NB4 (cell line): ENCODE measurements at regions not wholly inside any gene's neighbourhood (a gene's known extent, or its start where the extent isn't known, plus 50 kb on each side); places are given as distances from the start of the nearest gene placed in this dataset.

ENCODE experiments used
- DNase-seq: peaks from one replicate; pipeline ENCODE4 v3.0.0; 2010; ENCODE audit warnings: low read depth
- H3K4me3 ChIP-seq: one replicate; pipeline ENCODE4 v1.5.1; 2011; ENCODE audit warnings: mild to moderate bottlenecking, low read depth, low read length, moderate library complexity
- CTCF ChIP-seq: IDR thresholded peaks from one replicate; pipeline ENCODE4 v1.5.1; 2012; ENCODE audit warnings: low read depth, low read length
- MYC ChIP-seq: IDR thresholded peaks from 2 replicates; pipeline ENCODE4 v1.6.1; 2011; ENCODE audit warnings: low read depth, low read length
- POLR2A ChIP-seq: IDR thresholded peaks from 2 replicates; pipeline ENCODE4 v1.6.1; 2011; ENCODE audit warnings: mild to moderate bottlenecking; ENCODE audit not compliant: insufficient read length; ENCODE audit errors: extremely low read depth
- TF ChIP-seq, protein P1 (sequence below): IDR thresholded peaks from 2 replicates; pipeline ENCODE4 v1.6.1; 2011; ENCODE audit warnings: low read depth, low read length

- no peak for TF ChIP-seq MYC
- TF ChIP-seq POLR2A, result no peak
- TF ChIP-seq CTCF, result no peak
- TF ChIP-seq, protein P1, sequence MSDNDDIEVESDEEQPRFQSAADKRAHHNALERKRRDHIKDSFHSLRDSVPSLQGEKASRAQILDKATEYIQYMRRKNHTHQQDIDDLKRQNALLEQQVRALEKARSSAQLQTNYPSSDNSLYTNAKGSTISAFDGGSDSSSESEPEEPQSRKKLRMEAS, result no peak
- H3K4me3 ChIP-seq, result no peak overlapping the region
- no peak for DNase-seq
Measured at GRCh38 chr4:125115476-125115875, 199.3 kb upstream of the FAT4 start.

DNA sequence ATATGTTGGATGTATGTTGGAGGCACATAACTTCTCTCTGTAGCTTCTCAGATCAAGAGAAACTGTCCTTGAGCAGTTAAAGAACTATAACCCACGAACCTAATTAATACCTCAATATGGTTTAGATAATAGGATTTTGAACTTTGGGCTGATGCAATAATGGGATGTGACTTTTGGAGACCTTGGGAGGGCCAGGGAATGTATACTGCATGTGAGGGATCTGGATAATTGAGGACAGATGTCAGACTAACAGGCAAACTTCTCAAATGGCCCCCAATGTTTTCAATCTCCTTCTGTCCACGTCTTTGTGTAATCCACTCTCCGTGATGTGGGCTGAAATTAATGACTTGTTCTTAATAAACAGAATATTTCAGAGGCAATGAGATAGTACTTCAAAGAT is 202.2 kb upstream of the FAT4 start:
- no peak for DNase-seq
- TF ChIP-seq POLR2A, result no peak
- no peak for TF ChIP-seq CTCF
- TF ChIP-seq, protein P1, result no peak
- TF ChIP-seq MYC, result no peak
- H3K4me3 ChIP-seq, result no peak overlapping the region

- DNase-seq, result no peak
- H3K4me3 ChIP-seq, result no peak overlapping the region
- TF ChIP-seq, protein P1, result no peak
- TF ChIP-seq CTCF (no peak), MYC (no peak), POLR2A (no peak)
Measured at GRCh38 chr4:125111323-125111722, 203.4 kb upstream of the FAT4 start.

DNA sequence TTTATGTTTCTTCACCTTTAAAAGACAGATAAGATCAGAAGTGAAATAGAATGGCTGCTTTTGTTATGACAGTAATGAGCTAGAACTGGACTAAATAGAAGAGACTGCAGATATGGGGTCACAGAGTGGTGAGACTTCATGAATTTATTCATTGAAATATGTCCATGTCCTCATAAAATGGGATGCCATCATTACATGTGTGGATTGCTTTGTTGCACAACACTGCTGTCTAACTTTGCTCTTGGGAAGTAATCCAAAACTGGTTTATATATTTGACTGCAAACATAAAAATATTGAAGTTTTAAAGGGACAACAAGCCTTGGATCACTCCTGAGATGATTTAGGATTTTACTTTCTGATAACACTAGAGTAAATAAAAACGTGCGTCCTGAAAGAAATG is 209.2 kb upstream of the FAT4 start:
- no peak for DNase-seq

DNA sequence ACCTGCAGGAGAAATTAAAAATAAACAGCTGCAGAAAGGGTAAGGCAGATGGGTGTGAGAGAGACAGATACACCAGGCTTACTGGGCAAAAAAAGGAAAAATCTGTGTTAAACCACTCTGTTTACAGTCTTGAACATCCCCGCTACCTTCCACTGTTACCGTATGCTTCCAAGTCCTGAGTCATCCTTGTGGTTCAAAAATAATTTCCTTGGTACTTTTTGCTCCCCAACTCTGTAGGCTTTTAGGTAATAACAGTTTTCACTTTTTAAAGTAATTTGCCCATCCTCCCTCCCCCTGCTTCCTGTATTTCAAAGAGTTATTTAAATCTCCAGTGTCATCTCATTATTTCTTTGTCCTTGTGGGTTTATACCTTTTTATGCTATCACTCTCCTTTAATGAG is 210.1 kb upstream of the FAT4 start:
- no peak overlapping the region for H3K4me3 ChIP-seq
- no peak for DNase-seq
- TF ChIP-seq, protein P1, result no peak
- TF ChIP-seq POLR2A (no peak), MYC (no peak), CTCF (no peak)

More for the DNA sequence above, 209.2 kb upstream of the FAT4 start:
- H3K4me3 ChIP-seq, result no peak overlapping the region
- no peak for TF ChIP-seq MYC
- TF ChIP-seq CTCF, result no peak
- TF ChIP-seq POLR2A, result no peak
- TF ChIP-seq, protein P1, result no peak

GRCh38 chr4:125101719-125102118 is 213.0 kb upstream of the FAT4 start:
- no peak for DNase-seq
- TF ChIP-seq MYC (no peak), CTCF (no peak), POLR2A (no peak)
- TF ChIP-seq, protein P1, result no peak
- H3K4me3 ChIP-seq, result no peak overlapping the region
